HG03175 (cell line): ENCODE measurements at regions not wholly inside any gene's neighbourhood (a gene's known extent, or its start where the extent isn't known, plus 50 kb on each side); places are given as distances from the start of the nearest gene placed in this dataset.

Source experiments
- ATAC-seq: cut with Tn5 transposase; IDR thresholded peaks from one replicate; pipeline ENCODE4 v1.9.1; 2021; ENCODE audit warnings: mild to moderate bottlenecking, moderate library complexity; ENCODE audit not compliant: unreplicated experiment

- ATAC-seq, result no peak
Observed at GRCh38 chr6:148186916-148187315, 155.7 kb upstream of the SASH1 start.

GRCh38 chr6:148192310-148192709, 150.3 kb upstream of the SASH1 start:
- ATAC-seq, result no peak

GRCh38 chr6:148193063-148193680, 149.5 kb upstream of the SASH1 start:
- ATAC-seq, result no peak

- no peak for ATAC-seq
Observed at GRCh38 chr6:148195511-148195910, 147.1 kb upstream of the SASH1 start.

GRCh38 chr6:148199584-148199983, 143.1 kb upstream of the SASH1 start:
- ATAC-seq, result no peak

GRCh38 chr6:148200293-148200692, 142.3 kb upstream of the SASH1 start:
- no peak for ATAC-seq

- ATAC-seq, result no peak
Observed at GRCh38 chr6:148200781-148201180, 141.9 kb upstream of the SASH1 start.

GRCh38 chr6:148203281-148203925, 139.2 kb upstream of the SASH1 start:
- ATAC-seq, result no peak

- peak; percentile 99 for ATAC-seq
Observed at GRCh38 chr6:148203970-148204369, 138.7 kb upstream of the SASH1 start.

- ATAC-seq, result no peak
Observed at GRCh38 chr6:148208298-148208697, 134.3 kb upstream of the SASH1 start.

GRCh38 chr6:148211777-148212324, 130.8 kb upstream of the SASH1 start:
- ATAC-seq, result no peak

GRCh38 chr6:148212366-148212765, 130.3 kb upstream of the SASH1 start:
- ATAC-seq, result no peak

GRCh38 chr6:148213366-148213765, 129.3 kb upstream of the SASH1 start:
- no peak for ATAC-seq

GRCh38 chr6:148214667-148215066, 128.0 kb upstream of the SASH1 start:
- no peak for ATAC-seq

- no peak for ATAC-seq
Observed at GRCh38 chr6:148217051-148217450, 125.6 kb upstream of the SASH1 start.

- ATAC-seq, result no peak
Observed at GRCh38 chr6:148217921-148218320, 124.7 kb upstream of the SASH1 start.

- ATAC-seq, result no peak
Observed at GRCh38 chr6:148218542-148219258, 123.9 kb upstream of the SASH1 start.

GRCh38 chr6:148221196-148221979, 121.2 kb upstream of the SASH1 start:
- no peak for ATAC-seq

- ATAC-seq, result no peak
Observed at GRCh38 chr6:148222376-148222775, 120.3 kb upstream of the SASH1 start.

- no peak for ATAC-seq
Observed at GRCh38 chr6:148222846-148223245, 119.8 kb upstream of the SASH1 start.

- no peak for ATAC-seq
Observed at GRCh38 chr6:148223424-148223842, 119.2 kb upstream of the SASH1 start.
